Right lobe of liver (tissue), 4 donors: ENCODE measurements at regions not wholly inside any gene's neighbourhood (a gene's known extent, or its start where the extent isn't known, plus 50 kb on each side); places are given as distances from the start of the nearest gene placed in this dataset.

Experiments used
- CTCF ChIP-seq, 4 donors: fragments of 200-600 bp in 3 of 4; fragments of 450-650 bp in 1 of 4; IDR thresholded peaks; one replicate each; pipeline versions ENCODE4 v1.5.1 to v1.8.0; 2016 to 2022; ENCODE audit warnings: antibody characterized with exemption in 4 of 4, mild to moderate bottlenecking in 2 of 4
- POLR2A ChIP-seq: fragments of 450-650 bp; IDR thresholded peaks from one replicate; pipeline ENCODE4 v1.6.1; 2017; ENCODE audit warnings: antibody characterized with exemption, mild to moderate bottlenecking
- donor health status: DM: no; HTN: no; CAD: no.
- donor health status: DM: no; HTN: no; CAD: no.
- donor health status: DM: no; HTN: yes; CAD: no.

GRCh38 chr1:47574451-47575165 lies 136.8 kb downstream of the FOXD2 start:
- no peak for TF ChIP-seq CTCF (IDR thresholded peaks at IDR 0.05)
- no peak for TF ChIP-seq POLR2A
